ENCODE measurements at regions not wholly inside any gene's neighbourhood (a gene's known extent, or its start where the extent isn't known, plus 50 kb on each side); places are given as distances from the start of the nearest gene placed in this dataset.

GRCh38 chr13:59178344-59178743 lies 985.4 kb downstream of the DIAPH3 start:
- H3K27ac ChIP-seq, result no peak overlapping the region
- intact Hi-C loops (cut with DNase I), result no loop called here

GRCh38 chr13:59182241-59182640 lies 981.5 kb downstream of the DIAPH3 start:
- DNase-seq (no peak), ATAC-seq (no peak)
- Histone ChIP-seq H3K4me1 (no peaks in the 10 kb centered on the region), H3K4me3 (no peak overlapping the region), H3K9me3 (no peaks in the 10 kb centered on the region), H3K36me3 (ENCODE audit: insufficient read depth in 1 of 2, low read depth in 1 of 2) (no peaks in the 10 kb centered on the region), H3K27ac (no peak overlapping the region), H3K27me3 (ENCODE audit: insufficient read depth in 3 of 3, low read length in 2 of 3) (no peaks in the 10 kb centered on the region)
- 45 to 58% (median 48%) methylated on average over 4 of the region's 4 CpGs for WGBS, 3 donors
- TF ChIP-seq CTCF (IDR thresholded peaks at IDR 0.05), result no peak
- intact Hi-C loops (cut with DNase I), result no loop called here

More at GRCh38 chr13:59178344-59178743, 985.4 kb downstream of the DIAPH3 start:
- Histone ChIP-seq H3K27me3 (ENCODE audit: insufficient read depth in 3 of 3, low read length in 2 of 3) (no peaks in the 10 kb centered on the region), H3K4me3 (no peak overlapping the region), H3K4me1 (no peaks in the 10 kb centered on the region), H3K36me3 (ENCODE audit: insufficient read depth in 1 of 2, low read depth in 1 of 2) (no peaks in the 10 kb centered on the region), H3K9me3 (no peaks in the 10 kb centered on the region)
- ATAC-seq, result no peak
- TF ChIP-seq CTCF (IDR thresholded peaks at IDR 0.05), result no peak
- 93 to 95% (median 94%) methylated on average over 2 of the region's 2 CpGs for WGBS, 3 donors
- no peak for DNase-seq

- Histone ChIP-seq H3K4me1 (no peaks in the 10 kb centered on the region), H3K9me3 (no peaks in the 10 kb centered on the region), H3K36me3 (ENCODE audit: insufficient read depth in 1 of 2, low read depth in 1 of 2) (no peaks in the 10 kb centered on the region), H3K27ac (no peak overlapping the region), H3K4me3 (no peak overlapping the region), H3K27me3 (ENCODE audit: insufficient read depth in 3 of 3, low read length in 2 of 3) (no peaks in the 10 kb centered on the region)
- DNase-seq (no peak), ATAC-seq (no peak)
- TF ChIP-seq CTCF (IDR thresholded peaks at IDR 0.05), result no peak
- 61 to 77% (median 67%) methylated on average over 1 of the region's 1 CpG for WGBS, 3 donors
- intact Hi-C loops (cut with DNase I), result no loop called here
Measured at GRCh38 chr13:59197397-59197796, 966.3 kb downstream of the DIAPH3 start.

GRCh38 chr13:59201841-59202240 lies 961.9 kb downstream of the DIAPH3 start:
- ATAC-seq (no peak), DNase-seq (no peak)
- Histone ChIP-seq H3K4me3 (no peak overlapping the region), H3K27me3 (ENCODE audit: insufficient read depth in 3 of 3, low read length in 2 of 3) (no peaks in the 10 kb centered on the region), H3K4me1 (no peaks in the 10 kb centered on the region), H3K36me3 (ENCODE audit: insufficient read depth in 1 of 2, low read depth in 1 of 2) (no peaks in the 10 kb centered on the region), H3K9me3 (no peaks in the 10 kb centered on the region), H3K27ac (no peak overlapping the region)
- intact Hi-C loops (cut with DNase I), result no loop called here
- TF ChIP-seq CTCF (IDR thresholded peaks at IDR 0.05), result no peak
- 42 to 46% (median 43%) methylated on average over 2 of the region's 2 CpGs for WGBS, 3 donors

GRCh38 chr13:59203855-59204254 lies 959.9 kb downstream of the DIAPH3 start:
- 50 to 52% (median 50%) methylated on average over 6 of the region's 6 CpGs for WGBS, 3 donors
- H3K4me1 ChIP-seq, result no peaks in the 10 kb centered on the region
- no peak for TF ChIP-seq CTCF (IDR thresholded peaks at IDR 0.05)
- no peaks in the 10 kb centered on the region for H3K9me3 ChIP-seq
- no peak for ATAC-seq
- H3K27me3 ChIP-seq (ENCODE audit: insufficient read depth in 3 of 3, low read length in 2 of 3), result no peaks in the 10 kb centered on the region
- H3K4me3 ChIP-seq, result no peak overlapping the region
- H3K27ac ChIP-seq, result no peak overlapping the region
- no peak for DNase-seq
- H3K36me3 ChIP-seq (ENCODE audit: insufficient read depth in 1 of 2, low read depth in 1 of 2), result no peaks in the 10 kb centered on the region
- intact Hi-C loops (cut with DNase I), result no loop called here

All from psoas muscle (tissue), 7 donors.